Ovary (tissue), 7 donors: ENCODE measurements at regions not wholly inside any gene's neighbourhood (a gene's known extent, or its start where the extent isn't known, plus 50 kb on each side); places are given as distances from the start of the nearest gene placed in this dataset.

Source experiments
- DNase-seq, 5 donors: peaks; one replicate each; pipeline ENCODE4 v3.0.0-alpha.2; 2019 to 2020
- H3K27ac ChIP-seq, 2 donors: fragments of 200-600 bp; one replicate each; pipeline versions ENCODE4 v1.5.1 to v1.8.0; 2019 to 2022
- H3K27me3 ChIP-seq: fragments of 200-600 bp; one replicate; pipeline ENCODE4 v1.8.0; 2022
- H3K36me3 ChIP-seq: fragments of 200-600 bp; sonication (generic); one replicate; pipeline ENCODE4 v1.5.1; 2019
- H3K4me1 ChIP-seq: one replicate; pipeline ENCODE4 v1.8.1; 2013; ENCODE audit warnings: mild to moderate bottlenecking, moderate library complexity; ENCODE audit not compliant: insufficient read depth
- H3K4me3 ChIP-seq: fragments of 200-600 bp; sonication (generic); one replicate; pipeline ENCODE4 v1.5.1; 2017
- H3K9me3 ChIP-seq, 2 donors: fragments of 200-600 bp in 1 of 2; sonication (generic) in 1 of 2; one replicate each; pipeline versions ENCODE4 v1.5.1 to v1.8.1; 2013 to 2019; ENCODE audit warnings: mild to moderate bottlenecking in 1 of 2, moderate library complexity in 1 of 2
- CTCF ChIP-seq, 3 donors: fragments of 450-650 bp in 2 of 3; fragments of 200-600 bp in 1 of 3; IDR thresholded peaks; one replicate each; pipeline versions ENCODE4 v1.5.1 to v1.8.0; 2016 to 2022; ENCODE audit warnings: antibody characterized with exemption in 3 of 3, mild to moderate bottlenecking in 1 of 3
- EP300 ChIP-seq: sonication (generic); formaldehyde crosslinking; IDR thresholded peaks from one replicate; pipeline ENCODE4 v1.6.1; 2017; ENCODE audit warnings: antibody characterized with exemption
- POLR2A ChIP-seq: fragments of 450-650 bp; IDR thresholded peaks from one replicate; pipeline ENCODE4 v1.6.1; 2017; ENCODE audit warnings: antibody characterized with exemption, mild to moderate bottlenecking, moderate library complexity
- WGBS, 3 donors: extraction: QIAGEN DNeasy Blood & Tissue Kit in 1 of 3; methylation state at CpG; one replicate each; pipeline versions ENCODE4 v1.1.5 to v1.1.7; 2013 to 2017; 5-methylcytosine and 5-hydroxymethylcytosine counted together
- intact Hi-C, 4 donors: fragments of 100-400 bp; cut with DNase I; formaldehyde crosslinking; loops; one replicate each; pipeline versions ENCODE4 v1.11.0 to v1.15.1; 2022 to 2023
- donor health status: DM: no; HTN: no; CAD: no; lungs with moderate emphysema.
- donor health status: DM: no; HTN: no; CAD: no.
- donor health status: Bipolar disorder and iron deficiency.
- donor health status: DM: no; HTN: no; CAD: no.
- donor health status: DM: yes; HTN: yes; CAD: no.

GRCh38 chr5:6221141-6221626 lies 157.2 kb downstream of the MED10 start:
- DNase-seq, result no peak
- intact Hi-C loops, result no loop called here
- no peaks in the 10 kb centered on the region for H3K9me3 ChIP-seq
- 91 to 95% (median 94%) methylated on average over 6 of the region's 6 CpGs for WGBS, 3 donors
- no peak overlapping the region for H3K4me3 ChIP-seq
- H3K36me3 ChIP-seq, result no peaks in the 10 kb centered on the region
- TF ChIP-seq CTCF (IDR thresholded peaks at IDR 0.05), result no peak
- no peak for TF ChIP-seq POLR2A
- TF ChIP-seq EP300, result no peak
- no peaks in the 10 kb centered on the region for H3K4me1 ChIP-seq
- H3K27ac ChIP-seq, result no peak overlapping the region
- H3K27me3 ChIP-seq, result no peaks in the 10 kb centered on the region

- Histone ChIP-seq H3K27ac (no peak overlapping the region), H3K4me1 (no peaks in the 10 kb centered on the region), H3K4me3 (no peak overlapping the region), H3K36me3 (no peaks in the 10 kb centered on the region), H3K9me3 (no peaks in the 10 kb centered on the region), H3K27me3 (no peaks in the 10 kb centered on the region)
- TF ChIP-seq POLR2A, result no peak
- TF ChIP-seq CTCF (IDR thresholded peaks at IDR 0.05), result no peak
- TF ChIP-seq EP300, result no peak
- intact Hi-C loops, result no loop called here
- DNase-seq, result no peak
- 47 to 52% (median 49%) methylated on average over 15 of the region's 15 CpGs for WGBS, 3 donors
Measured at GRCh38 chr5:6220346-6221088, 157.8 kb downstream of the MED10 start.

GRCh38 chr5:6218517-6218916 lies 159.8 kb downstream of the MED10 start:
- intact Hi-C loops, result no loop called here
- Histone ChIP-seq H3K36me3 (no peaks in the 10 kb centered on the region), H3K27me3 (no peaks in the 10 kb centered on the region), H3K9me3 (no peaks in the 10 kb centered on the region), H3K4me3 (no peak overlapping the region), H3K4me1 (no peaks in the 10 kb centered on the region), H3K27ac (no peak overlapping the region)
- DNase-seq, result no peak
- TF ChIP-seq POLR2A (no peak), CTCF (IDR thresholded peaks at IDR 0.05) (no peak), EP300 (no peak)
- 73 to 89% (median 87%) methylated on average over 6 of the region's 6 CpGs for WGBS, 3 donors

- no peak for DNase-seq
- no peaks in the 10 kb centered on the region for H3K9me3 ChIP-seq
- WGBS, 3 donors, result 87 to 89% (median 87%) methylated on average over 7 of the region's 7 CpGs
- no peaks in the 10 kb centered on the region for H3K36me3 ChIP-seq
- H3K27ac ChIP-seq, result no peak overlapping the region
- no peak overlapping the region for H3K4me3 ChIP-seq
- no peak for TF ChIP-seq CTCF (IDR thresholded peaks at IDR 0.05)
- TF ChIP-seq POLR2A, result no peak
- TF ChIP-seq EP300, result no peak
- H3K4me1 ChIP-seq, result no peaks in the 10 kb centered on the region
- intact Hi-C loops, result no loop called here
- H3K27me3 ChIP-seq, result no peaks in the 10 kb centered on the region
Measured at GRCh38 chr5:6218116-6218515, 160.2 kb downstream of the MED10 start.
